Fibroblast of lung (primary cell): ENCODE measurements at regions not wholly inside any gene's neighbourhood (a gene's known extent, or its start where the extent isn't known, plus 50 kb on each side); places are given as distances from the start of the nearest gene placed in this dataset.
"Not testable (repeated sequence)": the region's sequence is repeated elsewhere in the genome, so short reads cannot be mapped to it uniquely, and the experiment has no call there.

Experiments
- EZH2 ChIP-seq: IDR thresholded peaks from 2 replicates; pipeline ENCODE4 v1.5.1; 2012; ENCODE audit warnings: low read length, control low read depth, mild to moderate bottlenecking; ENCODE audit errors: missing control alignments
- TF ChIP-seq, protein P1 (sequence below), 2 donors: IDR thresholded peaks in 1 of 2; conservative IDR thresholded peaks in 1 of 2; 1 replicate in 1 of 2; 2 replicates in 1 of 2; pipeline ENCODE4 v1.5.1; 2011 to 2012; ENCODE audit warnings: low read length in 2 of 2, control low read depth in 1 of 2, inconsistent platforms in 1 of 2, low read depth in 1 of 2, mild to moderate bottlenecking in 1 of 2

DNA sequence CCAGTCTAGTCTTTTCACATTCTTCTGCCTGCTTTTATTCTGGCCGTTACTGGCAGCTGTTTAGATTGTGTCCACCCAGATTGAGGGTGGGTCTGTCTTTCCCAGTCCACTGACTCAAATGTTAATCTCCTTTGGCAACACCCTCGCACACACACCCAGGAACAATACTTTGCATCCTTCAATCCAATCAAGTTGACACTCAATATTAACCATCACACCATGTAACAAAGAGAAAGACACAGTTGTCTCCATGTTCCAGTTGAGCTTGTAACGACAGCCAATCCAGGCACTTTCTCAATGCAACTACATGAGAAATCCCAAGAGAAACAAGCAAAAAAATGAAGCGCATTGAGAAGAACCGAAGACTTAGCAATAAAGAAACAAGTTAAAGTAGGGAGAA is 877.7 kb downstream of the LTN1 start:
- TF ChIP-seq, protein P1, sequence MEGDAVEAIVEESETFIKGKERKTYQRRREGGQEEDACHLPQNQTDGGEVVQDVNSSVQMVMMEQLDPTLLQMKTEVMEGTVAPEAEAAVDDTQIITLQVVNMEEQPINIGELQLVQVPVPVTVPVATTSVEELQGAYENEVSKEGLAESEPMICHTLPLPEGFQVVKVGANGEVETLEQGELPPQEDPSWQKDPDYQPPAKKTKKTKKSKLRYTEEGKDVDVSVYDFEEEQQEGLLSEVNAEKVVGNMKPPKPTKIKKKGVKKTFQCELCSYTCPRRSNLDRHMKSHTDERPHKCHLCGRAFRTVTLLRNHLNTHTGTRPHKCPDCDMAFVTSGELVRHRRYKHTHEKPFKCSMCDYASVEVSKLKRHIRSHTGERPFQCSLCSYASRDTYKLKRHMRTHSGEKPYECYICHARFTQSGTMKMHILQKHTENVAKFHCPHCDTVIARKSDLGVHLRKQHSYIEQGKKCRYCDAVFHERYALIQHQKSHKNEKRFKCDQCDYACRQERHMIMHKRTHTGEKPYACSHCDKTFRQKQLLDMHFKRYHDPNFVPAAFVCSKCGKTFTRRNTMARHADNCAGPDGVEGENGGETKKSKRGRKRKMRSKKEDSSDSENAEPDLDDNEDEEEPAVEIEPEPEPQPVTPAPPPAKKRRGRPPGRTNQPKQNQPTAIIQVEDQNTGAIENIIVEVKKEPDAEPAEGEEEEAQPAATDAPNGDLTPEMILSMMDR (conservative IDR thresholded peaks at IDR 0.05 in 1 of 2, IDR thresholded peaks at IDR 0.05 in 1 of 2; ENCODE audit: low read depth in 1 of 2, low read length in 2 of 2) = not testable (repeated sequence)
- TF ChIP-seq EZH2 = not testable (repeated sequence)
